GM18868 (cell line): ENCODE measurements at regions not wholly inside any gene's neighbourhood (a gene's known extent, or its start where the extent isn't known, plus 50 kb on each side); places are given as distances from the start of the nearest gene placed in this dataset.
A peak's percentile ranks its signal among the peaks of the same experiment; 100 is the strongest.
"Not testable (repeated sequence)": the region's sequence is repeated elsewhere in the genome, so short reads cannot be mapped to it uniquely, and the experiment has no call there.

Experiments used
- ATAC-seq: cut with Tn5 transposase; IDR thresholded peaks from one replicate; pipeline ENCODE4 v1.9.1; 2021; ENCODE audit warnings: mild to moderate bottlenecking, moderate library complexity; ENCODE audit not compliant: unreplicated experiment

- no peak for ATAC-seq
Observed at GRCh38 chr5:60546207-60546606, 153.8 kb downstream of the DEPDC1B start.

GRCh38 chr5:60545551-60545950, 154.4 kb downstream of the DEPDC1B start:
- ATAC-seq, result no peak

GRCh38 chr5:60544142-60544541, 155.8 kb downstream of the DEPDC1B start:
- no peak for ATAC-seq

- peak; percentile 28 for ATAC-seq
Observed at GRCh38 chr5:60541980-60542379, 158.0 kb downstream of the DEPDC1B start.

- ATAC-seq, result peak; percentile 88
Observed at GRCh38 chr5:60540856-60541805, 158.8 kb downstream of the DEPDC1B start.

- no peak for ATAC-seq
Observed at GRCh38 chr5:60538955-60539866, 160.8 kb downstream of the DEPDC1B start.

- no peak for ATAC-seq
Observed at GRCh38 chr5:60538426-60538825, 161.5 kb downstream of the DEPDC1B start.

- ATAC-seq, result no peak
Observed at GRCh38 chr5:60535951-60536350, 164.0 kb downstream of the DEPDC1B start.

- peak; percentile 51 for ATAC-seq
Observed at GRCh38 chr5:60535198-60535597, 164.8 kb downstream of the DEPDC1B start.

GRCh38 chr5:60533789-60534188, 166.2 kb downstream of the DEPDC1B start:
- ATAC-seq, result no peak

- ATAC-seq, result not testable (repeated sequence)
Observed at GRCh38 chr5:60532796-60533195, 167.2 kb downstream of the DEPDC1B start.

GRCh38 chr5:60530144-60530848, 169.7 kb downstream of the DEPDC1B start:
- ATAC-seq, result not testable (repeated sequence)

- ATAC-seq, result no peak
Observed at GRCh38 chr5:60529001-60529400, 171.0 kb downstream of the DEPDC1B start.

GRCh38 chr5:60527072-60527471, 172.9 kb downstream of the DEPDC1B start:
- no peak for ATAC-seq

GRCh38 chr5:60526336-60526875, 173.6 kb downstream of the DEPDC1B start:
- ATAC-seq, result no peak

- ATAC-seq, result peak; percentile 76
Observed at GRCh38 chr5:60522292-60522905, 177.6 kb downstream of the DEPDC1B start.

- ATAC-seq, result peak; percentile 63
Observed at GRCh38 chr5:60521376-60522291, 178.3 kb downstream of the DEPDC1B start.

GRCh38 chr5:60520451-60521227, 179.3 kb downstream of the DEPDC1B start:
- no peak for ATAC-seq
